KBM-7 (cell line): ENCODE measurements at regions not wholly inside any gene's neighbourhood (a gene's known extent, or its start where the extent isn't known, plus 50 kb on each side); places are given as distances from the start of the nearest gene placed in this dataset.

Source experiments
- DNase-seq: peaks from one replicate; pipeline ENCODE4 v3.0.0-alpha.2; 2015
- in situ Hi-C: fragments of 300-500 bp; cut with MboI; formaldehyde crosslinking; loops from 2 replicates; pipeline ENCODE4 v1.14.3; 2020; ENCODE audit warnings: low sequenced_read_pairs, low pct_unique_long_range_greater_than_20kb, mixed read lengths

DNA sequence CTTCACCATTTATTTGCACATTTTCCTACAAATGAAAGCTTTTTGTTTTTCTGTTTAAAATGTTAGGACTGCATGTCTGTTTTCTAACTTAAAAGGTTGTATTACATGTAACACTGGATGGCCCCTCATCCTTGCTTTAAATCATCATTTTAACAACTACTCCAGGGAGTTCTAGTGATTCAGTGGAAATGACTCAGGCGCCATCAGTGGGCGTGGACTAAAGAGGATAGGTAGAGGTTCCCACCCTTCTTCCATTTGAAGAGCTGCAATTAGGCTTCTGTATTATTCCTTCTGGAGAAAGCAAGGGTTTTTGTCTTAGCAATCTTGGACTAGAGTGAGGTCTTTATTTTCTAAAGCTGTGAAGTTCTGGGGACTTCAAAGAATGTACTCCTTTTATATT lies 213.7 kb downstream of the TMEM38B start:
- DNase-seq: no peak
- in situ Hi-C loops: loop anchor here (25.0 kb wide), 1 partner anchor 104 kb away; no protein-coding TSS in a partner anchor

DNA sequence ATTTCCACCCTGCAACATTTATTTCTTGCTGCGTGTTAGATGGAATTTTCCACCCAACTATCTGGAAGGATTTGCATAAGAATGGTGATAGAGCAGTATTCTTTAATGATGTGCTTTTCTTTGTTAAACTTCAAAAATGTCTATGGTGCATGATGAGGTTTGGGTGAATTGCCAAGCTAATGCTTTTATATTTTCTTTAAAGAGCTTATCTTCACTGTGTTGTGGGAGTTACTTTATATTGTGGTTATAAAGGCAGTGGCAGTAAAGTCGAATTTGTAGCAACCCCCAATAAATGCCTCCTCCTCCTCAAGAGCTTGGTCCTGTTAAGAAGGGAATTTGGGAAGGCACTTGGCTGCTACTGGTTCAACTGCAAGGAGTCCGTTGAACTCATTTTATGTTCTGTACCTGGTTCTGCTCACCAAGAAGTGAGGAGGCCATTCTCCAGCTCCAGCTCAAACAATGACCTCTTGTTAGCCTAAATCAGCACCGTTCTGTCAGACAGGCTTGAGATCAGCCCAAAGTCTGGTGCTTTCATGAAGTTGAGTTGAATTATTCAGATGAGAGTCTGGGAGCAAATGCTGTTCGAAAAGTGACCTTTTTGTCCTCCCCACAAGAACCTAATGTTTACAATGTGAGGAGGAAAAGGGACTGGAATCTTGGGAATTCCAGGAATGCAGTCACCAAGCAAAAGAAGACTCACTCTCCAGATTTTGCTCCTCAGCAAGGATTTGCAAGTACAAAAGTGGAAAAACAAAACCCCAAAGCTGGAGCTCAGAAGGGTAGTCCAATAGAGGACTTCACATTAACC lies 217.0 kb downstream of the TMEM38B start:
- in situ Hi-C loops: loop anchor here (25.0 kb wide), 1 partner anchor 101 kb away; no protein-coding TSS in a partner anchor
- no peak for DNase-seq

DNA sequence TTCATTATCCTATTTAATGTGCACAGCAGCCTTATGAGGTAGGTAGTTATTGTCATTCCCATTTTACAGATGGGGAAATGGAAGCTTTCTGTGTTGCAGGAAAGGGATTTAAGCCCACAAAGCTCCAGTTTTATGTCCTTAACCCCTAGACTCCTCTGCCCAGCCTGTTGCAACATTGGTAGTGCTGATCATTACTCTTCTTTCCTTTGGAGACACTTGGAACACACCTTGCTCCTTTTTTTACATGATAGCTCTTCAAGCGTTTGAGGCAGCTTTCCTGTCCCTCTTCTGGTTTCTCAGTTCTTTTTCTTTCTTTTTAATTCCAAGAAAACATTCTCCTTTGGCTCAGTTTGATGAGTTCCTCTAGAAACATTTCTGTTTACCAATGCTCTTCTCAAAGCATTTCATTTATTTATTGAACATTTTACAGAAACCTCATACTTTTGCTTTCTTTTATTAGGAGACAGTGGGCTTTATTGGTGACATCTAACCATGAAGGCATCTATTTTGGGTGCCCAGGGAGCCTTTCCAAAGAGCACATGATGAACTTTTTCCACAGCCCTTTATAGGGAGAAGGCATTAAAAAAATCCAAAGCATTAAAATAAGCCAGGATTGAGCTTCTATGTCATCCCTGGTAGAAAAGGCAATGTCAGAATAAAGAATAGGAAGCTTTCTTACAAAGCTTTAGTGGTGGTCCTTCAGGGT lies 218.0 kb downstream of the TMEM38B start:
- in situ Hi-C loops: loop anchor here (25.0 kb wide), 1 partner anchor 100 kb away; no protein-coding TSS in a partner anchor
- DNase-seq: no peak

DNA sequence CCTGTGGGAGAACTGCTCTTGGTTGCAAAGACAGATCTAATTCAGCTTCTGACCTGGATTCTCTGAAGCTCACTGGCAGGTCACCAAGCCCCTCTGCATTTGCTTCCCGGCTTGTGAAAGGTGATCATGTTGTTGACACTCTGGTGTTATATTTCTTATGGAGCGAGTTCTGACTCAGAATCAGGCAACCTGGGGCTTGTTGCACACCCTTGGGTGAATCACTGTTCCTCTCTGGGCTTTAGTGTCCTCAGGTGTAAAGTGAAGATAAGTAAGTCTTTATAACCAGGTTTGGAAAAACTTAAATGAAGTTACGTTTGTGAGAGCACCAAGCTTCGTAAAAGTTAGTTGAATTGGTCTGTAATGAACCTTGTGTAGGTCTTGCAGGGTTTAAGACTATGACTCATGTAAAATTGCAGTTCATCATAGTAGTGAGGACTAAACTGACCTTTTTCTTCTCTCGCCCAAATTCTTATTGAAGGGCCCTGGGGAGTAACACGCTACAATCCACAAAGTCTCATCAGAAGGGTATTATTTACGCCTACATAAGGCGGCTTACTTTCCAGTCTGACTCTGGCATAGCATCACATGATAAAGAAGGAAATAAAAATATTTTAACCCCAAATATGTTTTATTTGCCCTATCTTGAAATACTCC lies 218.6 kb downstream of the TMEM38B start:
- DNase-seq: no peak
- in situ Hi-C loops: loop anchor here (25.0 kb wide), 1 partner anchor 99 kb away; no protein-coding TSS in a partner anchor

DNA sequence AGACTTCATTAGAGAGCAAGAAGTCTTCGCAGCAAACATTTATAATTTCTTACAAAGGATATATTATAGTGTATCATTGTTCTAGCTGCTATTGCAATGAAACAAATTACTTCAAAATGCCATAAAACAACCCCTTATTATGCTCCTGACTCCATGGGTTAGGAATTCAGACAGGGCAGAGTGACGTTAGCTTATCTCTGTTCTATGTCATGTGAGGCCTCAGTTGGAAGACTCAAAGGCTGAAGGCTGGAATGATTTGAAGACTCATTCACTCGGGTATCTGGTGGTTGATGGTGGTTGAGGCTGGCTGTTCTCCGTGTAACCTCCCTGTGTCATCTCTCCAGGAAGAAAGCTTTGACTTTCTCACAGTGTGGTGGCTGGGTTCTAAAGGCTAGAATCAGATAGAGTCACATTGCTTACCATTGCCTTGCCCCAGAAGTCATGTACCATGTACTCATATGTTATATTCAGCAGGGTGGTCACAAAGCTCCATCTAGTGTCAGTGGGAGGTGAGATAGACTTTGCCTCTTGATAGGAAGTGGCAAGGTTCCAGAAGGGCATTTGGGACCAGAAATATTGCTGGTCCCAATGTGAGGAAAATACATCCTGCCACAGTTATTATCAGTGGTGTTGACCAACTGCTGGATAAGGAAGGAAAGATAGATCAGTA lies 226.9 kb downstream of the TMEM38B start:
- in situ Hi-C loops: loop anchor here (25.0 kb wide), 1 partner anchor 91 kb away; no protein-coding TSS in a partner anchor

DNA sequence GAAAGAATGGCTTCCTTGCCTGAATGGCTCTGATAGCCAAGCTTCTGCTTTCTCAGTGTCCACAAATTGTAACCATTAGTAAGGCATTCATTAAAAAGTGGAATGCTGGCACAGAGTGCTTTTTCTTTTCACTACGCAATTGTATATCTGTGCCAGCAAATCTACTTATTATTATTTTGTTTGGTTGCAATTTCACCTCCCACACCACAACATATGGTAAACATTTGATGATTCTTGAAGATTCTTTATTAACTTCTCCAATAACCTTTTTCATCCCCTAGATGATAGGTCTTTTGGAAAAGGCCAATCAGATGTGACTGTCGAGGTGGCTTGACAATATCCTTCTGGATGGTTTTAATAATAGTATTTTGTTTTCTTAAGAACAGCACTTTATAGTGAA lies 234.1 kb downstream of the TMEM38B start:
- DNase-seq: no peak
- in situ Hi-C loops: no loop called here

More for the DNA sequence above, 226.9 kb downstream of the TMEM38B start:
- no peak for DNase-seq

DNA sequence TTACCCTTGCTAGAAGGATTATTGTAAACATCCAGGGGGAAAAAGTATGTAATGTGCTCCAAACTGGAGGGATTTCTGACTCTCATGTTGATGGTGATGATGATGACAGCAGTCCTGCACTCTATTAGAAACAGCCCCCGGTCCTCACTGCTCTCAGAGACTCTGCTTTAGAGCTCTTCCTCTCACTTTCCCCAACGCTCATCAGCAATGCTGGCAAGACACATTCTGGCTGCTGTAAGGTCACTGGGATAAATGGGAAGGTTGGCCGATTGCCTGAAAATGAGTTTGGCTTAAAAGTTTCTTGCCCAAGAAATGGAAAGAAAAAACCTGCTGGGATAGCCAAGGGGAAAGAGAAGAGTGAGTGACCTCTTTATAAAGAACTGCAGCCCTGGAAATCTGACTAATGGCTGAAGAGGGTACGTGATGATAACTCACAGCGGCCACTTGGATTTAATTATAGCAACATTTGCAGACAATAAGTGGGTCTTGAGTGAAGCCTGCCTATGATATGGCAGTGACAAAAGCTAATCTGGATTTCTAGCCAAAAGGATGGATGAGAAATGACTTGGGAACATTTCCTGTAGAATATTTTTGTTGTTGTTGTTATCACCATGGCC lies 235.8 kb downstream of the TMEM38B start:
- DNase-seq: no peak
- in situ Hi-C loops: no loop called here

DNA sequence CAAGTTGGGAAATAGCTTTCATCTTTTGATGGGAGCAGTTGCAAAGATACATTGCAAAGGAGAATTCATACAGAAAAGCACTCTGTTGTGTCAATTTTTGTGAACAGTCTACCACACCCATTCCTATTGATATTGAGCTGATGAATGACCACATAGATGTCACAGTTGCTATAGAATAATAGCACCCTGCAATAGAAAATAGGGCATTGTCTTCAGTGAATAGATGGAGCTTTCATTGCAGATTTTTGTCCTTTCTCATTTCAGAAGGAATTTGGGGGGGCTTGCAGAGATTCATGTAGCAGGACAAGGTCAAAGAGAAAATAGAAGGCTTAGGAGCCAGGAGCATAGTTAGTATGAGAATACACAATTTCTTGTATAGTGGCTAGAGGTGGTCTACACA lies 237.9 kb downstream of the TMEM38B start:
- in situ Hi-C loops: no loop called here
- DNase-seq: no peak

DNA sequence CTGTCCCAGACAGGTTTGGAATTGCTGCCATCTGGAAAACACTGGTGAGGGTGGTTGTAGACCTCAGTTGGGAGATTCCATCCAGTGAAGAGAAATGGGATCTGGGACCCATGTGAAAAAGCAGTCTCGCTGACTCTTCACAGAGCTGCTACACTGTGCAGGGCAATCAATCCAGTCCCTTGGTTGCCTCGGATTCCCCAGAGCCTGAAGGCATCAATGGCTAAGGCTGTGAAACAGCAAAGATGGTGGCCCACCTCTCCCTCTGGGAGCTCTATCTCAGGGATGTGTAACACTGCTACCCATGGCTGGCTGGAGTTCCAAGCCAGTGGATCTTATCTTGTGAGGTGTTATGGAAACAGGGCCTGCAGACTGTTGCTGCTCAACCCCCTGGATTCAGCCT lies 256.1 kb downstream of the TMEM38B start:
- in situ Hi-C loops: no loop called here
- no peak for DNase-seq

DNA sequence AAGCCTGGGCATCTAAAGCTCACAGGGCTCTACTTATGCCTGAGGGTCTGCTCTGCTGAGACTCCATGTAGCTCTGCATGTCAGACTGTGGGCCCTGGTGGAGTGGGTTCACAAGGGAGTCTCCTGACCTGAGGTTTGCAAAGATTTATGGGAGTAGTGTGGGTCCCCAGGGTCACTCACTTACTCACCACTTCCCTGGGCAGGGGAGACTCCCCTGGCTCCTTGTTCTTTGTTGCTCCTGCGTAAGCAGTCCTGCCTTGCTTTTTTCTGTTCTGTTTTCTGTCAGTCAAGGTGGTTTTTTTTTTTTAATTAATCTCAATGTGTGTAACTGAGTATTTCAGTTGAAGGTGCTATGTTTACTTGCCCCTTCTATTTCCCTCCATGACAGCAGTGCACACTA lies 256.6 kb downstream of the TMEM38B start:
- in situ Hi-C loops: no loop called here

DNA sequence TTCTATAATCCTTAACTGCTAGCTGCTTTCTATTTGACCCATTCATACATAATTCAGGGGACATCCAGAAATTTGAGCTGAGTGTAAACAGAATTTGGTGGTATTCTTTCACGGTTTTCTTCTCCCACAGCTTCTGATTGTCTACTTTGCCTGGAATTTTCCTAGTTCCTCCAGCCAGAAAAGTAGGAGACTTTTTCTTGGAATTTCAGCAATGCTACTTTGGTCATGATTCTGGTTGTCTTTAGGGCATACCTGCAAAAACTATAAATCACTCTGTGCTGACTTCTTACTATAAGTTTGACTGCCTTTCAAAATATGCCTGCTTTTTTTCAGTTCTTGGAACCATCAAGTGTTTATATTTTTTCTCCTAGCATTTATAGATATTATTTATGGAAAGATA lies 260.2 kb downstream of the TMEM38B start:
- in situ Hi-C loops: no loop called here
- no peak for DNase-seq

More for the DNA sequence above, 256.6 kb downstream of the TMEM38B start:
- no peak for DNase-seq

DNA sequence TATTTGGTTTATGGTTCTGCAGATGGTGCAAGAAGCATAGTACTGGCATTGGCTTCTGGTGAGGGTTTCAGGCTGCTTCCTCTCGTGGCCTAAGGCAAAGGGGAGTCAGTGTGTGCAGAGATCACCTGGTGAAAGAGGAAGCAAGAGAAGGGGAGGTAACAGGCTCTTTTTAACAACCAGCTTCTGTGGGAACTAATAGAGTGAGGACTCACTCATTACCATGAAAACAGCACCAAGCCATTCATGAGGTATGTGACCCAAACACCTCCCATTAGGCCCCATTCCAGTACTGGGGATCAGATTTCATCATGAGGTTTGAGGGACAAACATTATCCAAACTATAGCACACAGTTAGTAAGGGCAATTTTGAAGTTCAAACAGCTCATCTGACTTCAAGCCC lies 263.5 kb downstream of the TMEM38B start:
- in situ Hi-C loops: no loop called here
- DNase-seq: no peak

DNA sequence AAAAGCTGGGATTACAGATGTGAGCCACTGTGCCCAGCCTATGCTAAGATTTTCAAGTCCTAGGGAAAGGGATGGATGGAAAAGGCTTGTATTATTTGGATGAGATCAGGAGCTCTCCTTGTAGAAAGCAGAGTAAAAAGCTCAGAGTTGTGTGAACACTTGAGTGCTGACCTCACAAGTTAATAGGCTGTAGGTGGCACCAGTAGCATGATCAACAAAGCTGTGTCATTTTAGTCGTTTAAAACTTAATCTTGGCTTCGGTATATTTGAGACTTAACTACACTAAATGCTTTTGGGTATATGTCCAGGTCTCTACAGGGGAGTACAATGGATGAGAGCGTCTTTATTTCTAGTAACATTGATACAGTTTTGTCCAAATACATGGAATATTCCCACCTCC lies 264.2 kb downstream of the TMEM38B start:
- in situ Hi-C loops: no loop called here
- DNase-seq: no peak

DNA sequence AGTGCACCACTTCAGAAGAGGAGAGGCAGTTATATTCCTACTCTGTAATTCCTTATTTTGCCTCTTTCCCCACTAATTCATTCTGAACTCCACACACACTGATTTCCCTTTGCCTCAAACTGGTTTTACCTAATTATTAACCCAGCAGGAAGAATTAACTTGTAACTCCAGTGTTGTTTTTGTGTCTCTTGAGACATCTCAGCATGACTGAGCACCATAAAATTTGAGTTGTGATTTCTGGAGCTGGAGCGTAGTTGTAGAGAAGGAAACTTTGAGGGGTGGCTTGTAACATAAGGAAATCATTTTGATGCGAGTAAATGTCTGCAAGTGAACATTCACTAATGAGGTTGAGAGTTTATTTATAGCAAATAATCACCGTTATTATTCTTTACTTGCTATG lies 265.2 kb downstream of the TMEM38B start:
- in situ Hi-C loops: no loop called here

DNA sequence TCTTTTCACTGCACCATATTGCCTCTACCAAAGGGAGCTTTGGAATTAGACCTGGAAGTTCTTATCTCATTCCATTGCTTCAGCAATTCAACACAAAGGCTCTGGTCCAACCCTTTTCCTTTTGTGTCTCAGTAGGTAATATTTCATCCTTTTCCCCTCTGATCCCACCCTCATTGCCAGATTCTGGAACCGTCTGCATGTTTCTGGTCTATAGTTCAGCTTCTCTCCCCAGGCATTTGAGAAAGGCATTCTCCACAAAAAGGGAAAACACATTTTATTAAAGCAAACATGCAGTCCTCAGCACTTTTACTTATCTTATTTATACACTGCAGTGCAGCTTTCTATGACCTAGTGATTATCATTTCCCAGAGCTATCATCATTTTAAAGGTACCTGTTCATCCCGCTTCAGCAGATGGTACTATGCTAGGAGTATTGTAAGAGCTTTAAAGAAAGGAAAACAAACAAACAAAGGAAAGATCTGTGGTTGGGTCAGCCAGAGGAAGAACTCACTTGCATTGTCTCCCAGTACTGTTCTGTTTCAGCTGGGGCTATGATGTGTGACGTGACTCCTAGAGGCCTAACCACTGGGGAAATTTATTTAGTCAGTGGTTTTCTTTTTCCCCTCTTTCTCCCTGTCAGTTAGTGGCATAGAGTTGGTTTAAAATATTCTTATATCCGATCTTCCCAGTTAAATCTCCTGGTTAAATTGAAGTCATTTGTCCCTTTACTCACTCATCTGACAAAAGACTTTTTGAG lies 269.2 kb downstream of the TMEM38B start:
- DNase-seq: no peak
- in situ Hi-C loops: no loop called here

More for the DNA sequence above, 265.2 kb downstream of the TMEM38B start:
- no peak for DNase-seq

DNA sequence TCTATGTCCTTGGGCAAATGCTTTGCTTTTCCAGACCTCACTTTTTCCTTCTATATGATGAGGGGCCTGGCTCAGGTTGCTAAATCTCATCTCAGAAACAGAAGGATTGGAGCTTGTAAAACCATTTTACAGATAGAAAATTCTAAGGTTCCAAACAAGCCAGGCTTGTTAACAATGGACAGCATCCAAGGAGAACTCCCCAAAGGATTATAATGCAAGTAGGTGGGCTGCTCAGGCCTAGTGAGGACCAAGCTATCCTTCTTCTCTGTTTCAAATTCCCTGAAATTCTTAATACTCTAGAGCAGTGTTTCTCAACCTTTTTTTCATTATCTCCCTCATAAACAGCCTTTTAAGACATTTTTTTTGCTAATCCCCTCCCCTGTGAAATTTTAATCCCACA lies 269.8 kb downstream of the TMEM38B start:
- in situ Hi-C loops: no loop called here
- DNase-seq: no peak

DNA sequence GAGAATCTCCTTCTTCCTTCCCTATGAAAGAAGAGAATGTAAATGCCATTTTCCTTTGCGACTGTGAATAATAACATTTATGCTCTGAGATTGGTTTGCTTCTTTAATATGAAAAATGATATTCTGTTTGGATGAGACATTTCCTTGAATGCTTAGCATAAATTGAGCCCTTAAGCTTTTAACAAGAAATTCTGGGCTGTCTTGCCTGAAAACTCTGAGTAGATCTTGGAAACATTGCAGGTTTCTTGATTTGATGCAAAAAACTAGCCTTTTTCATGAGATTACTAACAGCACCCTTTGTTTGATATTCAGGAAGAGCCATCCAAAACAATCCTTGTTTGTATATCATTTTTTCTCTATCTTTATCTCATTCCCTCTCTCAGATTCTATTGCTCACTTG lies 272.5 kb downstream of the TMEM38B start:
- in situ Hi-C loops: no loop called here
- DNase-seq: no peak

DNA sequence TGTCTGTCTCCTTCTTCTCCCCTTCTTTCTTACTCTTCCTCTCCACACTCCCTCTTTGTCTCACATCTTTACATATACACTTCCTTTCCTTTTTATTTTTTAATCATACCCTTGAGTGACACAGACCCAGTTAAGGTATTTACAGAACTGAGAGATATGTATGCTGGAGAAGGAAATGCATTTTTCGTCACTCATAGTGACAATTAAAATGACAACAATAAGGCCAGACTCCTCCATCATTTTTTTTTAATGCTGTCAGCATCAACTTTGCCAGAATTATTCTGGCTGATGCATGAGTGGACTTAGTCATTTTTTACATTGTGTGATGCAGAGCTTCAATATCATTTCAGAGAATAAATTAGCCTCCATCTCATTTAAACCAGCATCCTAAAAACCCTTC lies 272.9 kb downstream of the TMEM38B start:
- no peak for DNase-seq
- in situ Hi-C loops: no loop called here
